ENCODE measurements at regions not wholly inside any gene's neighbourhood (a gene's known extent, or its start where the extent isn't known, plus 50 kb on each side); places are given as distances from the start of the nearest gene placed in this dataset.

- no peak for TF ChIP-seq CTCF (IDR thresholded peaks at IDR 0.05; ENCODE audit: low read depth, low read length)
- no peak for TF ChIP-seq EZH2phosphoT487 (IDR thresholded peaks at IDR 0.05; ENCODE audit: low read depth)
Measured at GRCh38 chr4:129623233-129623875, 527.4 kb downstream of the C4orf33 start.

Data from OCI-LY3 (cell line).